Stomach (tissue), 8 donors: ENCODE measurements at regions not wholly inside any gene's neighbourhood (a gene's known extent, or its start where the extent isn't known, plus 50 kb on each side); places are given as distances from the start of the nearest gene placed in this dataset.
A peak's percentile ranks its signal among the peaks of the same experiment; 100 is the strongest.

Experiments used
- DNase-seq, 2 donors: peaks; one replicate each; pipeline versions ENCODE4 v3.0.0 to v3.0.0-alpha.2; 2013 to 2019
- H3K27ac ChIP-seq, 5 donors: fragments of 200-600 bp in 4 of 5; sonication (generic) in 4 of 5; one replicate each; pipeline ENCODE4 v1.5.1; 2013 to 2019; ENCODE audit warnings: mild to moderate bottlenecking in 1 of 5, moderate library complexity in 1 of 5
- H3K27me3 ChIP-seq, 3 donors: fragments of 200-600 bp; sonication (generic); one replicate each; pipeline ENCODE4 v1.5.1; 2017 to 2019; ENCODE audit warnings: mixed run types in 1 of 3
- H3K36me3 ChIP-seq, 4 donors: fragments of 200-600 bp; sonication (generic); 1 replicate in 3 of 4; 2 replicates in 1 of 4; pipeline ENCODE4 v1.5.1; 2016 to 2019
- H3K4me1 ChIP-seq, 4 donors: fragments of 200-600 bp; sonication (generic); one replicate each; pipeline ENCODE4 v1.5.1; 2016 to 2019
- H3K4me3 ChIP-seq, 4 donors: fragments of 200-600 bp; sonication (generic) in 3 of 4; one replicate each; pipeline ENCODE4 v1.5.1; 2016 to 2019; ENCODE audit warnings: mild to moderate bottlenecking in 1 of 4
- H3K9me3 ChIP-seq, 4 donors: fragments of 200-600 bp; sonication (generic); one replicate each; pipeline ENCODE4 v1.5.1; 2016 to 2019
- EP300 ChIP-seq: sonication (generic); formaldehyde crosslinking; IDR thresholded peaks from one replicate; pipeline ENCODE4 v1.6.1; 2017; ENCODE audit warnings: antibody characterized with exemption
- POLR2A ChIP-seq, 4 donors: fragments of 450-650 bp; IDR thresholded peaks; one replicate each; pipeline ENCODE4 v1.6.1; 2016; ENCODE audit warnings: antibody characterized with exemption in 4 of 4, control low read depth in 2 of 4, mild to moderate bottlenecking in 1 of 4, moderate library complexity in 1 of 4
- POLR2AphosphoS5 ChIP-seq, 3 donors: sonication (generic); formaldehyde crosslinking; IDR thresholded peaks; one replicate each; pipeline ENCODE4 v1.6.1; 2016; ENCODE audit warnings: antibody characterized with exemption in 3 of 3
- WGBS, 5 donors: extraction: QIAGEN DNeasy Blood & Tissue Kit in 3 of 5; methylation state at CpG; one replicate each; pipeline versions ENCODE4 v1.1.5 to v1.1.7; 2013 to 2018; 5-methylcytosine and 5-hydroxymethylcytosine counted together
- intact Hi-C: fragments of 100-400 bp; cut with DNase I; formaldehyde crosslinking; loops from one replicate; pipeline ENCODE4 v1.15.1; 2023; ENCODE audit warnings: low total_unique reads
- TF ChIP-seq, protein P1 (sequence below), 7 experiments: fragments of 450-650 bp in 4 of 7; fragments of 200-600 bp in 3 of 7; sonication (generic) in 3 of 7; IDR thresholded peaks; one replicate each; pipeline ENCODE4 v1.5.1; 2016 to 2019; ENCODE audit warnings: antibody characterized with exemption in 7 of 7, control low read depth in 2 of 7, mild to moderate bottlenecking in 1 of 7
- donor health status: healthy with polysubstance abuse.
- donor health status: Bipolar disorder and iron deficiency.
- donor health status: healthy.

- Histone ChIP-seq H3K4me1 (peaks cover 0 to 7% (median 0%) of the 10 kb centered on the region in 4 donors), H3K9me3 (no peaks in the 10 kb centered on the region), H3K36me3 (no peaks in the 10 kb centered on the region), H3K4me3 (no peak overlapping the region), H3K27ac (no peak overlapping the region), H3K27me3 (no peaks in the 10 kb centered on the region)
- intact Hi-C loops, result no loop called here
- TF ChIP-seq POLR2A (IDR thresholded peaks at IDR 0.05) (no peak), POLR2AphosphoS5 (IDR thresholded peaks at IDR 0.05) (no peak), EP300 (no peak)
- TF ChIP-seq, protein P1, sequence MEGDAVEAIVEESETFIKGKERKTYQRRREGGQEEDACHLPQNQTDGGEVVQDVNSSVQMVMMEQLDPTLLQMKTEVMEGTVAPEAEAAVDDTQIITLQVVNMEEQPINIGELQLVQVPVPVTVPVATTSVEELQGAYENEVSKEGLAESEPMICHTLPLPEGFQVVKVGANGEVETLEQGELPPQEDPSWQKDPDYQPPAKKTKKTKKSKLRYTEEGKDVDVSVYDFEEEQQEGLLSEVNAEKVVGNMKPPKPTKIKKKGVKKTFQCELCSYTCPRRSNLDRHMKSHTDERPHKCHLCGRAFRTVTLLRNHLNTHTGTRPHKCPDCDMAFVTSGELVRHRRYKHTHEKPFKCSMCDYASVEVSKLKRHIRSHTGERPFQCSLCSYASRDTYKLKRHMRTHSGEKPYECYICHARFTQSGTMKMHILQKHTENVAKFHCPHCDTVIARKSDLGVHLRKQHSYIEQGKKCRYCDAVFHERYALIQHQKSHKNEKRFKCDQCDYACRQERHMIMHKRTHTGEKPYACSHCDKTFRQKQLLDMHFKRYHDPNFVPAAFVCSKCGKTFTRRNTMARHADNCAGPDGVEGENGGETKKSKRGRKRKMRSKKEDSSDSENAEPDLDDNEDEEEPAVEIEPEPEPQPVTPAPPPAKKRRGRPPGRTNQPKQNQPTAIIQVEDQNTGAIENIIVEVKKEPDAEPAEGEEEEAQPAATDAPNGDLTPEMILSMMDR (IDR thresholded peaks at IDR 0.05), result no peak
- WGBS, 5 donors, result 65 to 96% (median 79%) methylated on average over 3 of the region's 3 CpGs
- DNase-seq, result no peak
These were observed 90.6 kb upstream of the PELI1 start for GRCh38 chr2:64234785-64235184.

DNA sequence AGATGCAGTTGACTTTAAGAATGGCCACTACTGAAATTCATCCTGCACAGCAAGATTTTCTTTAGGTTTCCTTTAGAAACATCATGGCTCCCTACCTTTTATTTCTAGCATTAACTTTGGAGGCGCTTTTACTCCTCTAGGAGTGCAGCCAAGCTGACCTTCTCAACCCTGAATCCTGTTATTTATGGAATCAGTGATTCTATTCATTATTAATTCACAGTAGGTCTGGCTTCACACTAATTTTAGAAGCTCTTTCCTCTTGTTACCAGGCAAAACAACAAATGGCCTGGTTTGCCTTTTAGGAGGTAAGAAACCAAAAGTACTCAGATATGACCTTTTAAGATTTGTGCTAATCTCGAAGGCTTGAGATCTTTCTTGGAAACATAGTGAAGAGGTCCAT, 93.0 kb upstream of the PELI1 start:
- TF ChIP-seq POLR2A (IDR thresholded peaks at IDR 0.05) (no peak), EP300 (no peak), POLR2AphosphoS5 (IDR thresholded peaks at IDR 0.05) (no peak)
- TF ChIP-seq, protein P1 (IDR thresholded peaks at IDR 0.05), result no peak
- 75 to 89% (median 83%) methylated on average over 2 of the region's 2 CpGs for WGBS, 5 donors
- no peaks in the 10 kb centered on the region for H3K27me3 ChIP-seq

DNA sequence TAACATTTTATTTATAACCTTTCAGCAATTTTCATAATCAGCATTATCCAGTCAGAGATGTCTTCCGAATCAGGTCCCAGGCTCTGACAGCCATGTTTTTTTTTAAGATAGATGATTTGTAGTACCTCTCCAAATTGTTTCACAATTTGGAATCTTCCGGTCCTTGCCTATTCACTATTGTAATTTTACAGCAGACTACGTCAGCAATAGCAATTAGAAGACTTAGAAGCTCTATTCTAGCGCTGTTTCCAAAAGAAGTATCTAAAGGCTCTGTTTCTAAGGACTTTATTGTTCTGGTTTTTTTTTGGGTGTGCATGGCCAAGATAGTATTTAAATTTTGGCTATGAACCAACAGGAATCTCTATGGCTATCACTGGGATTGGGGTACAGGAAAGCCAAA, 94.6 kb upstream of the PELI1 start:
- DNase-seq, result no peak
- intact Hi-C loops, result no loop called here
- no peaks in the 10 kb centered on the region for H3K36me3 ChIP-seq
- WGBS, 5 donors, result 83 to 92% (median 87%) methylated on average over 4 of the region's 4 CpGs
- TF ChIP-seq EP300, result no peak
- TF ChIP-seq, protein P1 (IDR thresholded peaks at IDR 0.05), result no peak
- TF ChIP-seq POLR2AphosphoS5 (IDR thresholded peaks at IDR 0.05), result no peak
- TF ChIP-seq POLR2A (IDR thresholded peaks at IDR 0.05), result no peak
- no peak overlapping the region for H3K4me3 ChIP-seq
- no peak overlapping the region for H3K27ac ChIP-seq
- H3K27me3 ChIP-seq, result no peaks in the 10 kb centered on the region
- no peaks in the 10 kb centered on the region for H3K9me3 ChIP-seq
- H3K4me1 ChIP-seq, result peaks cover 0 to 1% (median 0%) of the 10 kb centered on the region in 4 donors

More for the DNA sequence above, 93.0 kb upstream of the PELI1 start:
- Histone ChIP-seq H3K36me3 (no peaks in the 10 kb centered on the region), H3K9me3 (no peaks in the 10 kb centered on the region), H3K27ac (peak overlapping the region in 1 of 5 donors; percentile 32), H3K4me3 (no peak overlapping the region), H3K4me1 (peaks cover 0 to 7% (median 0%) of the 10 kb centered on the region in 4 donors)
- intact Hi-C loops, result no loop called here
- DNase-seq, result no peak

GRCh38 chr2:64243081-64244036, 99.1 kb upstream of the PELI1 start:
- peaks cover 0 to 8% (median 0%) of the 10 kb centered on the region in 4 donors for H3K4me1 ChIP-seq
- H3K27me3 ChIP-seq, result no peaks in the 10 kb centered on the region
- no peak for DNase-seq
- H3K4me3 ChIP-seq, result no peak overlapping the region
- intact Hi-C loops, result no loop called here
- TF ChIP-seq EP300, result no peak
- no peak for TF ChIP-seq POLR2A (IDR thresholded peaks at IDR 0.05)
- TF ChIP-seq, protein P1 (IDR thresholded peaks at IDR 0.05), result no peak
- TF ChIP-seq POLR2AphosphoS5 (IDR thresholded peaks at IDR 0.05), result no peak
- no peaks in the 10 kb centered on the region for H3K9me3 ChIP-seq
- no peak overlapping the region for H3K27ac ChIP-seq
- no peaks in the 10 kb centered on the region for H3K36me3 ChIP-seq
- 83 to 93% (median 87%) methylated on average over 2 of the region's 2 CpGs for WGBS, 5 donors
